Activated naive CD4-positive, alpha-beta T cell treated with anti-CD3 and anti-CD28 coated beads, Interleukin-2, amount 50 U/mL, for 72 hours (primary cell): ENCODE measurements at regions not wholly inside any gene's neighbourhood (a gene's known extent, or its start where the extent isn't known, plus 50 kb on each side); places are given as distances from the start of the nearest gene placed in this dataset.

Experiments used
- ATAC-seq, 2 donors: fragments of 150-1000 bp; cut with Tn5 transposase; 2 replicates each; pipeline ENCODE4 v1.10.0; 2021; ENCODE audit warnings: mild to moderate bottlenecking in 2 of 2, moderate library complexity in 2 of 2
- DNase-seq, 2 donors: peaks; one replicate each; pipeline ENCODE4 v3.0.0; 2021 to 2022; ENCODE audit warnings: low spot score in 2 of 2
- H3K27ac Mint-ChIP-seq, 2 donors: one replicate each; pipeline ENCODE4 v1.8.0; 2022; ENCODE audit warnings: mild to moderate bottlenecking in 2 of 2, mixed read lengths in 2 of 2
- H3K36me3 Mint-ChIP-seq, 2 donors: one replicate each; pipeline ENCODE4 v1.8.0; 2022; ENCODE audit warnings: mixed read lengths in 2 of 2
- H3K9me3 Mint-ChIP-seq, 2 donors: one replicate each; pipeline ENCODE4 v1.8.0; 2022; ENCODE audit warnings: mixed read lengths in 2 of 2

GRCh38 chr10:3838460-3839437, 53.7 kb upstream of the KLF6 start:
- Mint-ChIP-seq H3K27ac (no peak overlapping the region), H3K36me3 (peaks cover 0 to 9% of the 10 kb centered on the region in 2 donors), H3K9me3 (peaks cover 0 to 7% of the 10 kb centered on the region in 2 donors)
- no peak for ATAC-seq
- DNase-seq = no peak

GRCh38 chr10:3837647-3838459, 52.8 kb upstream of the KLF6 start:
- peak overlapping the region in 1 of 2 donors; percentile 4 for H3K27ac Mint-ChIP-seq
- no peak for DNase-seq
- peaks cover 0 to 7% of the 10 kb centered on the region in 2 donors for H3K9me3 Mint-ChIP-seq
- H3K36me3 Mint-ChIP-seq = peaks cover 0 to 10% of the 10 kb centered on the region in 2 donors
- no peak for ATAC-seq

DNA sequence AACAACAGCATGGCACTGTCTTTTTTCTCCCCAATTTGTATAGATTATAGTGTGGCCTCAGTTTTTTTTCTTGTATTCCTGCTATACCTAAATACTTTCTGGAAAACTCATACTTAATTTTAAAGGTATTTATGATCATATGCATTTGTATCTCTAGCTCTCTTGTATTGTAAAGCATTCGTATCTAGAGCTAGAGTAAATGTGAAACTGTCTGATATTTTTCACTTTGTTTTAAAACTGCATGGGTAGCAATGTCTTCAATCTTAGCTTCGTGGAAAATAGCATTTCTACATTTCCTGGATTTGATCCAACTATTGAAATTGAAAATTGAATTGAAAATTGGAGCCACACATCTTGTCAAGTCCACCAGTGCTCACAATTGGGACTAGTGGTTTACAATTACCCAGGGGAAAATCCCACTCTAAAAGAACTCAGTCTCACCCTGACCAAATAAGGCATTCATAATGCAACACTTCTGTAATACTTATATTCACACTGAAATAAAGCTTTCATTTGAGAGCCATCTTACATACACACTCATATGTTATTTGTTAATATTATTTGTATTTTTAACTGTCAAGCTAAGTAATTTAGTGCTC, 51.3 kb upstream of the KLF6 start:
- Mint-ChIP-seq H3K36me3 (peaks cover 0 to 10% of the 10 kb centered on the region in 2 donors), H3K9me3 (peaks cover 0 to 7% of the 10 kb centered on the region in 2 donors), H3K27ac (peak overlapping the region; percentile 65 to 91)
- ATAC-seq (peak; percentile 92 to 93), DNase-seq (no peak)

- no peak for DNase-seq
- ATAC-seq = peak in 1 of 2 donors; percentile 25
- peaks cover 0 to 4% of the 10 kb centered on the region in 2 donors for H3K9me3 Mint-ChIP-seq
- peak overlapping the region; percentile 61 to 65 for H3K27ac Mint-ChIP-seq
- H3K36me3 Mint-ChIP-seq = peaks cover 0 to 10% of the 10 kb centered on the region in 2 donors
These were observed 50.8 kb upstream of the KLF6 start for GRCh38 chr10:3835770-3836169.

GRCh38 chr10:3834947-3835346, 49.9 kb upstream of the KLF6 start:
- no peaks in the 10 kb centered on the region for H3K9me3 Mint-ChIP-seq
- H3K36me3 Mint-ChIP-seq = peaks cover 0 to 10% of the 10 kb centered on the region in 2 donors
- DNase-seq (no peak), ATAC-seq (no peak)
- no peak overlapping the region for H3K27ac Mint-ChIP-seq
